Body of pancreas (tissue), 4 donors: ENCODE measurements at regions not wholly inside any gene's neighbourhood (a gene's known extent, or its start where the extent isn't known, plus 50 kb on each side); places are given as distances from the start of the nearest gene placed in this dataset.

Source experiments
- ATAC-seq: fragments of 150-250 bp; one replicate; pipeline ENCODE4 v1.9.1; 2016
- DNase-seq, 4 donors: peaks; one replicate each; pipeline ENCODE4 v3.0.0-alpha.2; 2019
- H3K27ac ChIP-seq, 4 donors: fragments of 200-600 bp; sonication (generic); 1 replicate in 3 of 4; 2 replicates in 1 of 4; pipeline versions ENCODE4 v1.5.1 to v1.6.1; 2016 to 2019; ENCODE audit warnings: mild to moderate bottlenecking in 1 of 4, mixed read lengths in 1 of 4, moderate library complexity in 1 of 4
- H3K27me3 ChIP-seq, 2 donors: fragments of 200-600 bp; sonication (generic); one replicate each; pipeline ENCODE4 v1.6.0; 2016; ENCODE audit warnings: mild to moderate bottlenecking in 1 of 2
- H3K36me3 ChIP-seq, 2 donors: fragments of 200-600 bp; sonication (generic); replicated peaks in 1 of 2; 2 replicates each; pipeline ENCODE4 v1.5.1; 2016; ENCODE audit warnings: low read depth in 2 of 2; ENCODE audit not compliant: insufficient read depth in 1 of 2
- H3K4me1 ChIP-seq: fragments of 200-600 bp; sonication (generic); one replicate; pipeline ENCODE4 v1.6.0; 2016
- H3K4me3 ChIP-seq, 2 donors: fragments of 200-600 bp; sonication (generic); 1 replicate in 1 of 2; 2 replicates in 1 of 2; pipeline ENCODE4 v1.5.1; 2016 to 2019
- H3K9me3 ChIP-seq, 3 donors: fragments of 200-600 bp; sonication (generic); 1 replicate in 2 of 3; 2 replicates in 1 of 3; pipeline ENCODE4 v1.5.1; 2016
- POLR2A ChIP-seq, 3 donors: fragments of 450-650 bp; IDR thresholded peaks; one replicate each; pipeline ENCODE4 v1.6.1; 2016; ENCODE audit warnings: antibody characterized with exemption in 3 of 3, mild to moderate bottlenecking in 2 of 3
- WGBS, 2 donors: methylation state at CpG; one replicate each; pipeline ENCODE4 v1.1.5; 2017; 5-methylcytosine and 5-hydroxymethylcytosine counted together
- intact Hi-C: fragments of 100-400 bp; cut with DNase I; formaldehyde crosslinking; loops from one replicate; pipeline ENCODE4 v1.15.1; 2023
- TF ChIP-seq, protein P1 (sequence below), 7 experiments: fragments of 450-650 bp in 4 of 7; fragments of 200-600 bp in 3 of 7; sonication (generic) in 3 of 7; IDR thresholded peaks; one replicate each; pipeline ENCODE4 v1.5.1; 2016 to 2019; ENCODE audit warnings: antibody characterized with exemption in 7 of 7

DNA sequence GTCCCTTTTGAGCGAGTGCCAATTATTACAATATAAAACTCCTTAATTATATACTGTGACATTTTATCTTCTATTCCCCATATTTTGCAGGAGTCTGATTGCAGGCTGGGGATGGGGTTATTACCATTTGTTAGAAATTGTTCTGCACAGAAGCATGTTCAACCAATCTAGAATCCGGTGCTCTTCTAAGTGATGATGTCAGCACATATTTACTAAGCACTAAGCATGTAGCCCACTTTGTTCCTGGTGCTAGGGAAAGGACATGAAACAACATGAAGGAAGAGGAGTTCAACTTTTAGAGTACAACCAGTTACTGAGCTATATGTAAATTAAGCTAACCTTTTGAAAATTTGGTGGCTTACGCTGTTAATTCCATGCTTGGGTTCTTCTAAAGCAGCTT, 52.8 kb upstream of the IL1RAPL2 start:
- H3K9me3 ChIP-seq, result no peaks in the 10 kb centered on the region
- ATAC-seq, result no peak
- H3K27ac ChIP-seq, result no peak overlapping the region
- H3K4me3 ChIP-seq, result no peak overlapping the region
- H3K27me3 ChIP-seq, result no peaks in the 10 kb centered on the region
- no peak for DNase-seq
- TF ChIP-seq POLR2A (IDR thresholded peaks at IDR 0.05), result no peak
- TF ChIP-seq, protein P1, sequence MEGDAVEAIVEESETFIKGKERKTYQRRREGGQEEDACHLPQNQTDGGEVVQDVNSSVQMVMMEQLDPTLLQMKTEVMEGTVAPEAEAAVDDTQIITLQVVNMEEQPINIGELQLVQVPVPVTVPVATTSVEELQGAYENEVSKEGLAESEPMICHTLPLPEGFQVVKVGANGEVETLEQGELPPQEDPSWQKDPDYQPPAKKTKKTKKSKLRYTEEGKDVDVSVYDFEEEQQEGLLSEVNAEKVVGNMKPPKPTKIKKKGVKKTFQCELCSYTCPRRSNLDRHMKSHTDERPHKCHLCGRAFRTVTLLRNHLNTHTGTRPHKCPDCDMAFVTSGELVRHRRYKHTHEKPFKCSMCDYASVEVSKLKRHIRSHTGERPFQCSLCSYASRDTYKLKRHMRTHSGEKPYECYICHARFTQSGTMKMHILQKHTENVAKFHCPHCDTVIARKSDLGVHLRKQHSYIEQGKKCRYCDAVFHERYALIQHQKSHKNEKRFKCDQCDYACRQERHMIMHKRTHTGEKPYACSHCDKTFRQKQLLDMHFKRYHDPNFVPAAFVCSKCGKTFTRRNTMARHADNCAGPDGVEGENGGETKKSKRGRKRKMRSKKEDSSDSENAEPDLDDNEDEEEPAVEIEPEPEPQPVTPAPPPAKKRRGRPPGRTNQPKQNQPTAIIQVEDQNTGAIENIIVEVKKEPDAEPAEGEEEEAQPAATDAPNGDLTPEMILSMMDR (IDR thresholded peaks at IDR 0.05), result no peak
- 73 to 86% methylated on average over 3 of the region's 3 CpGs for WGBS, 2 donors
- H3K36me3 ChIP-seq, result no peaks in the 10 kb centered on the region
- intact Hi-C loops, result no loop called here
- H3K4me1 ChIP-seq, result no peaks in the 10 kb centered on the region

DNA sequence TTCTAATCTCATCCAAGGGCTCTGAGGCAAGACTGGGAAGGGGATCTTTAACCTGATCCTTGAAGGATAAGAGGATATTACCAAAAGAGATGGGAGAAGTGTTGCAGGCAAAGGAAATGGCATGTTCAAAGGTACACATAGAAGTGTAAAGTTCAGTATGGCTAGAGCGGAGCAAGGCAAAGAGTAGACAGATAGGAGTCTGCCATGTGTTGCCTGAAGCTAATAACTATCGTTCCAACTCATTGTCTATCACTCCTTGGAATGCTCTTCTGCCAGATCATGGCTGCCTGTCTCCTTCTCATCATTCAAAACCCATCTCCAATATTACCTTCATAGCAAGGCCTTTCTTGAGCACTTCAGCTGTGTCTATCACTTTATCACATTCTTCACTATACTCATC, 55.2 kb upstream of the IL1RAPL2 start:
- intact Hi-C loops, result no loop called here
- no peak for DNase-seq
- no peak for ATAC-seq
- Histone ChIP-seq H3K9me3 (no peaks in the 10 kb centered on the region), H3K36me3 (no peaks in the 10 kb centered on the region), H3K4me3 (no peak overlapping the region), H3K27me3 (no peaks in the 10 kb centered on the region), H3K27ac (no peak overlapping the region), H3K4me1 (no peaks in the 10 kb centered on the region)
- 60 to 76% methylated on average over 2 of the region's 2 CpGs for WGBS, 2 donors
- no peak for TF ChIP-seq POLR2A (IDR thresholded peaks at IDR 0.05)
- TF ChIP-seq, protein P1 (IDR thresholded peaks at IDR 0.05), result no peak

DNA sequence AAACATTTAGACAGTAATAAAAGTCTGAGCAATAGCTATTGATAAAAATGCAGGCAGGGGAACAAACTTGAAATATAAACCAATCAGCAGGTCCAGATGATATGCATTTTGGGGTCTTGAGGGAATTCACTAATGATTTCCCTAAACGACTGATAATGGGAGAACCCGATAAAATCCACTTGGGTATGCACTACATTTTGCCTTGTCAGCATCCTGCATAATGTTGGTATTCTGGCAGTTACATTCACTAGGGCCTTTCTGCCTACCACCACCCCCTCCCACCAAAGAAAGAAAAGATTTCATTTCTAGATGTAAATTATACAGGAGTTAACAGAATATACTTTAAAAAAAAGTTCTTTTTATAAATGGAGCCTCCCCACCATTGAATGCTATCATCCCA, 63.5 kb upstream of the IL1RAPL2 start:
- no peak for ATAC-seq
- TF ChIP-seq, protein P1 (IDR thresholded peaks at IDR 0.05), result no peak

DNA sequence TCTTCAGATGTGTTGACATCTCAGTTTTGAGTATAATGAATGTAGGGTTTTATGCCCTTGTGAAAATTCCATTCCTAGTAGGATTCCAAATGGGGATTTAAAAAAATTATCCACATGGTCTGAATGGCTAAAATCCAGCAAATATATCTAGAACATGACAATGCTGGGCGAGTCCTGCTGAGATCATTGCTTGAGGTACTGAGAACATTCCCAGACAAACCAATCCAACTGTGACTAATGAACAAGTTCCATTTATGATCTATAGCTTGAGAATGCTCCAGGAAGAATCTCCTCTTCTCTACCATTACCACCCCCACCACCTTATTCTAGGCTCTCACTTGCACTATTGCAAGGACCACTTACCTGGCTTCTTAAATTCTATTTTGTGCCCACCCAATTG, 77.2 kb upstream of the IL1RAPL2 start:
- DNase-seq, result no peak
- H3K27me3 ChIP-seq, result no peaks in the 10 kb centered on the region

More for the DNA sequence above, 63.5 kb upstream of the IL1RAPL2 start:
- no peaks in the 10 kb centered on the region for H3K36me3 ChIP-seq
- no peaks in the 10 kb centered on the region for H3K4me1 ChIP-seq
- DNase-seq, result no peak
- H3K27ac ChIP-seq, result no peak overlapping the region
- no peaks in the 10 kb centered on the region for H3K9me3 ChIP-seq
- H3K4me3 ChIP-seq, result no peak overlapping the region
- no peaks in the 10 kb centered on the region for H3K27me3 ChIP-seq
- intact Hi-C loops, result no loop called here
- WGBS, 2 donors, result 53 to 78% methylated on average over 2 of the region's 2 CpGs

DNA sequence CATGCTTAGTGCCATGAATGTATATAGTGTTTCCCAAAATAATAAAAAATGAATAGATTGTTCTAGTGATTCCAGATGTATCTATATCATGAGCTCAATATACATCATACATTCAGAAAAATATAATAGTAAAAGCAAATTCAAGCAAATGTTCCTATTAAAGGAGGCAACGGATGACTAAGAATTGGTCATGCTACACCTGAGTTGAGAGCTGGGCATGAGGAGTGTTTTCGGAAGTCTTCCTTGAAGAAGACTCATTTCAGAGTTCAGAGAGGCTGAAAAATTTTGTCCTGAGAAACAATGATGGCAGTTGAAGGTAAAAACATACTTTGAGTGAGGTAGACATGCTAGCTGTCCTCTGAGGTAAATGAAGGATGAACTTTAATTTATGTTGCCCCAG, 79.3 kb upstream of the IL1RAPL2 start:
- Histone ChIP-seq H3K36me3 (no peaks in the 10 kb centered on the region), H3K4me1 (no peaks in the 10 kb centered on the region), H3K27ac (no peak overlapping the region), H3K4me3 (no peak overlapping the region), H3K9me3 (no peaks in the 10 kb centered on the region), H3K27me3 (no peaks in the 10 kb centered on the region)
- no peak for TF ChIP-seq POLR2A (IDR thresholded peaks at IDR 0.05)
- TF ChIP-seq, protein P1 (IDR thresholded peaks at IDR 0.05), result no peak
- intact Hi-C loops, result no loop called here
- DNase-seq, result no peak
- 60 to 68% methylated on average over 2 of the region's 2 CpGs for WGBS, 2 donors
- ATAC-seq, result no peak

More for the DNA sequence above, 77.2 kb upstream of the IL1RAPL2 start:
- whole genome bisulfite sequencing, 2 donors, result 32 to 42% methylated on average over 1 of the region's 1 CpG
- Histone ChIP-seq H3K4me3 (no peak overlapping the region), H3K36me3 (no peaks in the 10 kb centered on the region), H3K9me3 (no peaks in the 10 kb centered on the region), H3K27ac (no peak overlapping the region), H3K4me1 (no peaks in the 10 kb centered on the region)
- no peak for TF ChIP-seq POLR2A (IDR thresholded peaks at IDR 0.05)
- TF ChIP-seq, protein P1 (IDR thresholded peaks at IDR 0.05), result no peak
- no peak for ATAC-seq
- intact Hi-C loops, result no loop called here
